ENCODE measurements at regions not wholly inside any gene's neighbourhood (a gene's known extent, or its start where the extent isn't known, plus 50 kb on each side); places are given as distances from the start of the nearest gene placed in this dataset.

GRCh38 chr1:101309334-101310311 lies 72.8 kb downstream of the S1PR1 start:
- BruUV-seq (replicated peaks), result no TSS peak
- H3K27ac ChIP-seq (ENCODE audit: low read length), result no peak overlapping the region
- H3K4me3 ChIP-seq (ENCODE audit: low read depth in 2 of 2, low read length in 2 of 2), result no peak overlapping the region
- TF ChIP-seq TCF7L2 (IDR thresholded peaks at IDR 0.05; ENCODE audit: low read depth, low read length) (no peak), SIN3A (IDR thresholded peaks at IDR 0.05; ENCODE audit: borderline replicate concordance, insufficient read depth, low read depth, low read length) (no peak), CTCF (IDR thresholded peaks at IDR 0.05) (peak; percentile 88)
- no peaks in the 10 kb centered on the region; the same call in 1 of the 2 replicates for H3K4me1 ChIP-seq (ENCODE audit: control insufficient read depth, insufficient read depth, low read length)
- POLR2A ChIA-PET, result no interaction called here
- intact Hi-C loops (cut with micrococcal nuclease; ENCODE audit: unreplicated experiment), result loop anchor here (1.0 to 10.0 kb wide), 2 partner anchors 48 to 875 kb away; no protein-coding TSS in a partner anchor
- CTCF ChIA-PET, result interaction anchor here (0.8 to 1.9 kb wide), 2 partner anchors 46 to 48 kb away, joined by 5 to 23 read pairs; no protein-coding TSS in a partner anchor
- ATAC-seq, result no peak
- DNase-seq (ENCODE audit: low read depth, low spot score), result peak; percentile 18
- H3K9me3 ChIP-seq (ENCODE audit: control insufficient read depth, insufficient read depth, low read depth, low read length), result no peaks in the 10 kb centered on the region
- H3K36me3 ChIP-seq (ENCODE audit: control insufficient read depth, insufficient read depth, low read length), result no peaks in the 10 kb centered on the region
- in situ Hi-C loops (cut with HindIII; ENCODE audit: low pct_unique_long_range_greater_than_20kb, low sequenced_read_pairs), result no loop called here
- no peaks in the 10 kb centered on the region for H3K27me3 ChIP-seq (ENCODE audit: control insufficient read depth, insufficient read depth, low read length)

- POLR2A ChIA-PET, result no interaction called here
- Histone ChIP-seq H3K27me3 (ENCODE audit: control insufficient read depth, insufficient read depth, low read length) (no peaks in the 10 kb centered on the region), H3K27ac (ENCODE audit: low read length) (no peak overlapping the region), H3K36me3 (ENCODE audit: control insufficient read depth, insufficient read depth, low read length) (no peaks in the 10 kb centered on the region), H3K4me1 (ENCODE audit: control insufficient read depth, insufficient read depth, low read length) (no peaks in the 10 kb centered on the region; the same call in 1 of the 2 replicates), H3K4me3 (ENCODE audit: low read depth in 2 of 2, low read length in 2 of 2) (no peak overlapping the region), H3K9me3 (ENCODE audit: control insufficient read depth, insufficient read depth, low read depth, low read length) (no peaks in the 10 kb centered on the region)
- intact Hi-C loops (cut with micrococcal nuclease; ENCODE audit: unreplicated experiment), result loop anchor here (10.0 kb wide), 1 partner anchor 874 kb away; no protein-coding TSS in a partner anchor
- BruUV-seq (replicated peaks), result no TSS peak
- CTCF ChIA-PET, result no interaction called here
- no peak for ATAC-seq
- in situ Hi-C loops (cut with HindIII; ENCODE audit: low pct_unique_long_range_greater_than_20kb, low sequenced_read_pairs), result no loop called here
- TF ChIP-seq TCF7L2 (IDR thresholded peaks at IDR 0.05; ENCODE audit: low read depth, low read length) (no peak), POLR2AphosphoS5 (IDR thresholded peaks at IDR 0.05; ENCODE audit: low read depth, low read length) (no peak)
- no peak for DNase-seq (ENCODE audit: low read depth, low spot score)
Measured at GRCh38 chr1:101310506-101310905, 73.7 kb downstream of the S1PR1 start.

GRCh38 chr1:101311146-101311920 lies 74.5 kb downstream of the S1PR1 start:
- TF ChIP-seq REST (IDR thresholded peaks at IDR 0.05; ENCODE audit: insufficient read depth in 1 of 2, low read depth in 2 of 2, low read length in 1 of 2), result no peak
- TF ChIP-seq SIN3A (IDR thresholded peaks at IDR 0.05; ENCODE audit: borderline replicate concordance, insufficient read depth, low read depth, low read length), result no peak
- no peak for TF ChIP-seq POLR2AphosphoS5 (IDR thresholded peaks at IDR 0.05; ENCODE audit: low read depth, low read length)
- no peak for TF ChIP-seq TCF7L2 (IDR thresholded peaks at IDR 0.05; ENCODE audit: low read depth, low read length)
- TF ChIP-seq CTCF (IDR thresholded peaks at IDR 0.05), result no peak
- Histone ChIP-seq H3K36me3 (ENCODE audit: control insufficient read depth, insufficient read depth, low read length) (no peaks in the 10 kb centered on the region), H3K4me3 (ENCODE audit: low read depth in 2 of 2, low read length in 2 of 2) (no peak overlapping the region), H3K4me1 (ENCODE audit: control insufficient read depth, insufficient read depth, low read length) (no peaks in the 10 kb centered on the region; the same call in 1 of the 2 replicates), H3K27ac (ENCODE audit: low read length) (no peak overlapping the region), H3K9me3 (ENCODE audit: control insufficient read depth, insufficient read depth, low read depth, low read length) (no peaks in the 10 kb centered on the region), H3K27me3 (ENCODE audit: control insufficient read depth, insufficient read depth, low read length) (no peaks in the 10 kb centered on the region)
- intact Hi-C loops (cut with micrococcal nuclease; ENCODE audit: unreplicated experiment), result loop anchor here (10.0 kb wide), 1 partner anchor 873 kb away; no protein-coding TSS in a partner anchor
- in situ Hi-C loops (cut with HindIII; ENCODE audit: low pct_unique_long_range_greater_than_20kb, low sequenced_read_pairs), result no loop called here
- ATAC-seq, result no peak
- no peak for DNase-seq (ENCODE audit: low read depth, low spot score)
- ChIA-PET POLR2A (no interaction called here), CTCF (no interaction called here)
- no TSS peak for BruUV-seq (replicated peaks)

Measured in Panc1 (cell line).